ENCODE measurements at regions not wholly inside any gene's neighbourhood (a gene's known extent, or its start where the extent isn't known, plus 50 kb on each side); places are given as distances from the start of the nearest gene placed in this dataset.

- no peak overlapping the region for H3K23ac ChIP-seq (ENCODE audit: low read length)
- no peak for DNase-seq
- no peak overlapping the region for H2BK12ac ChIP-seq (ENCODE audit: low read length)
- no peak overlapping the region for H3K4me2 ChIP-seq (ENCODE audit: low read length)
- no peak overlapping the region for H2BK5ac ChIP-seq (ENCODE audit: low read depth, low read length, poor library complexity)
- H3K9ac ChIP-seq (ENCODE audit: low read length) = no peak overlapping the region
- H4K8ac ChIP-seq (ENCODE audit: low read depth, low read length) = no peak overlapping the region
- no peak overlapping the region for H3K27ac ChIP-seq (ENCODE audit: low read depth, low read length)
- H2AFZ ChIP-seq (ENCODE audit: insufficient read depth, low read length, poor library complexity) = no peak overlapping the region
- no peaks in the 10 kb centered on the region for H3K27me3 ChIP-seq (ENCODE audit: insufficient read depth, low read length)
- no peak overlapping the region for H4K12ac ChIP-seq (ENCODE audit: low read depth, low read length)
- no peak overlapping the region for H3K14ac ChIP-seq (ENCODE audit: low read length)
- peaks cover 5% of the 10 kb centered on the region for H3K9me3 ChIP-seq (ENCODE audit: insufficient read depth, low read depth, low read length)
- H3K36me3 ChIP-seq (ENCODE audit: control insufficient read depth in 1 of 2, insufficient read depth in 2 of 2, low read length in 2 of 2) = no peaks in the 10 kb centered on the region
- H2BK120ac ChIP-seq (ENCODE audit: insufficient read depth, low read length, poor library complexity) = no peak overlapping the region
- no peak overlapping the region for H3K4ac ChIP-seq (ENCODE audit: low read depth, low read length)
- no peak overlapping the region for H3K4me3 ChIP-seq (ENCODE audit: low read depth, low read length)
- no peaks in the 10 kb centered on the region for H3K79me1 ChIP-seq (ENCODE audit: low read length)
- no peaks in the 10 kb centered on the region for H3K79me2 ChIP-seq (ENCODE audit: control insufficient read depth, insufficient read depth, low read length, poor library complexity)
- H2AK5ac ChIP-seq (ENCODE audit: low read length) = no peak overlapping the region
- H4K91ac ChIP-seq (ENCODE audit: low read depth, low read length) = no peak overlapping the region
- H3K18ac ChIP-seq (ENCODE audit: low read length) = no peak overlapping the region
- H3K4me1 ChIP-seq (ENCODE audit: control insufficient read depth in 1 of 2, insufficient read depth in 2 of 2, low read length in 2 of 2) = no peaks in the 10 kb centered on the region
- no CpG with 5 or more reads among the region's 1 CpG for WGBS (ENCODE audit: extremely low coverage, insufficient coverage, insufficient read length)
Measured at GRCh38 chr4:110290511-110290910, 92.1 kb upstream of the ELOVL6 start.

- WGBS (ENCODE audit: extremely low coverage, insufficient coverage, insufficient read length) = no CpG with 5 or more reads among the region's 2 CpGs
Measured at GRCh38 chr4:110289601-110290100, 91.2 kb upstream of the ELOVL6 start.

GRCh38 chr4:110287130-110287529, 88.7 kb upstream of the ELOVL6 start:
- no CpG with 5 or more reads among the region's 2 CpGs for WGBS (ENCODE audit: extremely low coverage, insufficient coverage, insufficient read length)

More at GRCh38 chr4:110289601-110290100, 91.2 kb upstream of the ELOVL6 start:
- Histone ChIP-seq H3K27me3 (ENCODE audit: insufficient read depth, low read length) (no peaks in the 10 kb centered on the region), H3K23ac (ENCODE audit: low read length) (no peak overlapping the region), H3K9ac (ENCODE audit: low read length) (no peak overlapping the region), H3K14ac (ENCODE audit: low read length) (no peak overlapping the region), H2AFZ (ENCODE audit: insufficient read depth, low read length, poor library complexity) (no peak overlapping the region), H2BK120ac (ENCODE audit: insufficient read depth, low read length, poor library complexity) (no peak overlapping the region), H2BK12ac (ENCODE audit: low read length) (no peak overlapping the region), H3K9me3 (ENCODE audit: insufficient read depth, low read depth, low read length) (peaks cover 5% of the 10 kb centered on the region), H2AK5ac (ENCODE audit: low read length) (no peak overlapping the region), H3K4me3 (ENCODE audit: low read depth, low read length) (no peak overlapping the region), H3K79me1 (ENCODE audit: low read length) (no peaks in the 10 kb centered on the region), H3K4me1 (ENCODE audit: control insufficient read depth in 1 of 2, insufficient read depth in 2 of 2, low read length in 2 of 2) (no peaks in the 10 kb centered on the region), H3K79me2 (ENCODE audit: control insufficient read depth, insufficient read depth, low read length, poor library complexity) (no peaks in the 10 kb centered on the region), H4K8ac (ENCODE audit: low read depth, low read length) (no peak overlapping the region), H3K18ac (ENCODE audit: low read length) (no peak overlapping the region), H3K36me3 (ENCODE audit: control insufficient read depth in 1 of 2, insufficient read depth in 2 of 2, low read length in 2 of 2) (no peaks in the 10 kb centered on the region), H3K4ac (ENCODE audit: low read depth, low read length) (no peak overlapping the region), H3K4me2 (ENCODE audit: low read length) (no peak overlapping the region), H4K91ac (ENCODE audit: low read depth, low read length) (no peak overlapping the region), H2BK5ac (ENCODE audit: low read depth, low read length, poor library complexity) (no peak overlapping the region), H3K27ac (ENCODE audit: low read depth, low read length) (no peak overlapping the region), H4K12ac (ENCODE audit: low read depth, low read length) (no peak overlapping the region)
- no peak for DNase-seq

GRCh38 chr4:110278127-110278526, 79.7 kb upstream of the ELOVL6 start:
- WGBS (ENCODE audit: extremely low coverage, insufficient coverage, insufficient read length) = no CpG with 5 or more reads among the region's 2 CpGs

More at GRCh38 chr4:110287130-110287529, 88.7 kb upstream of the ELOVL6 start:
- Histone ChIP-seq H4K12ac (ENCODE audit: low read depth, low read length) (no peak overlapping the region), H3K27me3 (ENCODE audit: insufficient read depth, low read length) (no peaks in the 10 kb centered on the region), H3K4me1 (ENCODE audit: control insufficient read depth in 1 of 2, insufficient read depth in 2 of 2, low read length in 2 of 2) (no peaks in the 10 kb centered on the region), H3K18ac (ENCODE audit: low read length) (no peak overlapping the region), H4K91ac (ENCODE audit: low read depth, low read length) (no peak overlapping the region), H3K27ac (ENCODE audit: low read depth, low read length) (no peak overlapping the region), H2AK5ac (ENCODE audit: low read length) (no peak overlapping the region), H3K4ac (ENCODE audit: low read depth, low read length) (no peak overlapping the region), H2BK5ac (ENCODE audit: low read depth, low read length, poor library complexity) (no peak overlapping the region), H2AFZ (ENCODE audit: insufficient read depth, low read length, poor library complexity) (no peak overlapping the region), H4K8ac (ENCODE audit: low read depth, low read length) (no peak overlapping the region), H2BK12ac (ENCODE audit: low read length) (no peak overlapping the region), H3K9ac (ENCODE audit: low read length) (no peak overlapping the region), H3K4me2 (ENCODE audit: low read length) (no peak overlapping the region), H2BK120ac (ENCODE audit: insufficient read depth, low read length, poor library complexity) (no peak overlapping the region), H3K4me3 (ENCODE audit: low read depth, low read length) (no peak overlapping the region), H3K79me2 (ENCODE audit: control insufficient read depth, insufficient read depth, low read length, poor library complexity) (no peaks in the 10 kb centered on the region), H3K23ac (ENCODE audit: low read length) (no peak overlapping the region), H3K79me1 (ENCODE audit: low read length) (no peaks in the 10 kb centered on the region), H3K14ac (ENCODE audit: low read length) (no peak overlapping the region), H3K9me3 (ENCODE audit: insufficient read depth, low read depth, low read length) (no peaks in the 10 kb centered on the region), H3K36me3 (ENCODE audit: control insufficient read depth in 1 of 2, insufficient read depth in 2 of 2, low read length in 2 of 2) (no peaks in the 10 kb centered on the region)
- no peak for DNase-seq

More at GRCh38 chr4:110278127-110278526, 79.7 kb upstream of the ELOVL6 start:
- H3K14ac ChIP-seq (ENCODE audit: low read length) = no peak overlapping the region
- no peak overlapping the region for H2AK5ac ChIP-seq (ENCODE audit: low read length)
- H3K79me1 ChIP-seq (ENCODE audit: low read length) = no peaks in the 10 kb centered on the region
- H3K79me2 ChIP-seq (ENCODE audit: control insufficient read depth, insufficient read depth, low read length, poor library complexity) = no peaks in the 10 kb centered on the region
- no peak overlapping the region for H3K27ac ChIP-seq (ENCODE audit: low read depth, low read length)
- H3K18ac ChIP-seq (ENCODE audit: low read length) = no peak overlapping the region
- H3K9ac ChIP-seq (ENCODE audit: low read length) = no peak overlapping the region
- no peaks in the 10 kb centered on the region for H3K4me1 ChIP-seq (ENCODE audit: control insufficient read depth in 1 of 2, insufficient read depth in 2 of 2, low read length in 2 of 2)
- H3K9me3 ChIP-seq (ENCODE audit: insufficient read depth, low read depth, low read length) = no peaks in the 10 kb centered on the region
- no peak overlapping the region for H3K4me3 ChIP-seq (ENCODE audit: low read depth, low read length)
- no peak overlapping the region for H3K4me2 ChIP-seq (ENCODE audit: low read length)
- no peak overlapping the region for H4K8ac ChIP-seq (ENCODE audit: low read depth, low read length)
- no peaks in the 10 kb centered on the region for H3K27me3 ChIP-seq (ENCODE audit: insufficient read depth, low read length)
- no peak overlapping the region for H4K12ac ChIP-seq (ENCODE audit: low read depth, low read length)
- no peak overlapping the region for H3K23ac ChIP-seq (ENCODE audit: low read length)
- H3K4ac ChIP-seq (ENCODE audit: low read depth, low read length) = no peak overlapping the region
- H2BK5ac ChIP-seq (ENCODE audit: low read depth, low read length, poor library complexity) = no peak overlapping the region
- no peak overlapping the region for H2BK12ac ChIP-seq (ENCODE audit: low read length)
- H2AFZ ChIP-seq (ENCODE audit: insufficient read depth, low read length, poor library complexity) = no peak overlapping the region
- no peak overlapping the region for H2BK120ac ChIP-seq (ENCODE audit: insufficient read depth, low read length, poor library complexity)
- DNase-seq = no peak
- H3K36me3 ChIP-seq (ENCODE audit: control insufficient read depth in 1 of 2, insufficient read depth in 2 of 2, low read length in 2 of 2) = no peaks in the 10 kb centered on the region
- H4K91ac ChIP-seq (ENCODE audit: low read depth, low read length) = no peak overlapping the region
